ELF-1 (cell line): ENCODE measurements at regions not wholly inside any gene's neighbourhood (a gene's known extent, or its start where the extent isn't known, plus 50 kb on each side); places are given as distances from the start of the nearest gene placed in this dataset.
A peak's percentile ranks its signal among the peaks of the same experiment; 100 is the strongest.

Source experiments
- DNase-seq: peaks from one replicate; pipeline ENCODE4 v3.0.0-alpha.2; 2016; ENCODE audit warnings: low read depth, low spot score

GRCh38 chr1:118736322-118736721 is 251.8 kb downstream of the TBX15 start:
- no peak for DNase-seq

GRCh38 chr1:118717893-118718292 is 270.2 kb downstream of the TBX15 start:
- DNase-seq = no peak

- no peak for DNase-seq
Measured at GRCh38 chr1:118716775-118717174, 271.4 kb downstream of the TBX15 start.

- no peak for DNase-seq
Measured at GRCh38 chr1:118711356-118711755, 276.8 kb downstream of the TBX15 start.

GRCh38 chr1:118698911-118699310 is 289.2 kb downstream of the TBX15 start:
- no peak for DNase-seq

- DNase-seq = no peak
Measured at GRCh38 chr1:118692143-118692542, 296.0 kb downstream of the TBX15 start.

GRCh38 chr1:118688891-118689290 is 299.3 kb downstream of the TBX15 start:
- no peak for DNase-seq

- DNase-seq = no peak
Measured at GRCh38 chr1:118661769-118662320, 326.3 kb downstream of the TBX15 start.

GRCh38 chr1:118660769-118661168 is 327.4 kb downstream of the TBX15 start:
- no peak for DNase-seq

GRCh38 chr1:118659646-118660045 is 328.5 kb downstream of the TBX15 start:
- DNase-seq = peak; percentile 20

GRCh38 chr1:118650107-118650807 is 337.9 kb downstream of the TBX15 start:
- DNase-seq = no peak

GRCh38 chr1:118649369-118650106 is 338.6 kb downstream of the TBX15 start:
- no peak for DNase-seq

GRCh38 chr1:118636004-118636403 is 352.1 kb downstream of the TBX15 start:
- DNase-seq = peak; percentile 64

GRCh38 chr1:118627435-118627834 is 360.7 kb downstream of the TBX15 start:
- no peak for DNase-seq

GRCh38 chr1:118621839-118622238 is 366.3 kb downstream of the TBX15 start:
- DNase-seq = no peak

GRCh38 chr1:118618618-118619340 is 369.4 kb downstream of the TBX15 start:
- no peak for DNase-seq

GRCh38 chr1:118617916-118618315 is 370.2 kb downstream of the TBX15 start:
- no peak for DNase-seq

- no peak for DNase-seq
Measured at GRCh38 chr1:118615066-118615465, 373.1 kb downstream of the TBX15 start.

- peak; percentile 94 for DNase-seq
Measured at GRCh38 chr1:118589238-118589846, 398.8 kb downstream of the TBX15 start.

- peak; percentile 49 for DNase-seq
Measured at GRCh38 chr1:118588566-118588965, 399.6 kb downstream of the TBX15 start.

- DNase-seq = no peak
Measured at GRCh38 chr1:118578276-118578675, 393.2 kb upstream of the SPAG17 start.

- no peak for DNase-seq
Measured at GRCh38 chr1:118575060-118575459, 390.0 kb upstream of the SPAG17 start.
